Parathyroid adenoma (tissue), 2 donors: ENCODE measurements at regions not wholly inside any gene's neighbourhood (a gene's known extent, or its start where the extent isn't known, plus 50 kb on each side); places are given as distances from the start of the nearest gene placed in this dataset.

Source experiments
- H2AFZ ChIP-seq: fragments of 300-600 bp; sonication (generic); one replicate; pipeline ENCODE4 v1.7.0; 2017; ENCODE audit warnings: antibody characterized with exemption, mild to moderate bottlenecking
- H3K27ac ChIP-seq: fragments of 300-600 bp; sonication (generic); one replicate; pipeline ENCODE4 v1.7.0; 2017
- H3K27me3 ChIP-seq: fragments of 300-600 bp; sonication (generic); one replicate; pipeline ENCODE4 v1.7.0; 2017; ENCODE audit warnings: low read length; ENCODE audit not compliant: control insufficient read depth, insufficient read depth
- H3K36me3 ChIP-seq: fragments of 300-600 bp; sonication (generic); one replicate; pipeline ENCODE4 v1.7.0; 2017; ENCODE audit warnings: low read length; ENCODE audit not compliant: control insufficient read depth, insufficient read depth
- H3K4me1 ChIP-seq: fragments of 300-600 bp; sonication (generic); one replicate; pipeline ENCODE4 v1.7.0; 2017; ENCODE audit warnings: control low read depth
- H3K4me2 ChIP-seq: fragments of 300-600 bp; sonication (generic); one replicate; pipeline ENCODE4 v1.7.0; 2017; ENCODE audit warnings: low read length
- H3K4me3 ChIP-seq: fragments of 300-600 bp; sonication (generic); one replicate; pipeline ENCODE4 v1.7.0; 2017; ENCODE audit warnings: low read depth, low read length
- H3K79me2 ChIP-seq: fragments of 300-600 bp; sonication (generic); one replicate; pipeline ENCODE4 v1.7.0; 2017; ENCODE audit warnings: control low read depth
- H3K9ac ChIP-seq: fragments of 300-600 bp; sonication (generic); one replicate; pipeline ENCODE4 v1.7.0; 2017; ENCODE audit warnings: mild to moderate bottlenecking
- H3K9me3 ChIP-seq: fragments of 300-600 bp; sonication (generic); one replicate; pipeline ENCODE4 v1.7.0; 2017; ENCODE audit warnings: low read length; ENCODE audit not compliant: control insufficient read depth
- TF ChIP-seq, protein P1 (sequence below): fragments of 300-600 bp; sonication (generic); IDR thresholded peaks from one replicate; pipeline ENCODE4 v1.7.0; 2017; ENCODE audit warnings: antibody characterized with exemption, mild to moderate bottlenecking
- donor health status: primary hyperparathyroidism.

DNA sequence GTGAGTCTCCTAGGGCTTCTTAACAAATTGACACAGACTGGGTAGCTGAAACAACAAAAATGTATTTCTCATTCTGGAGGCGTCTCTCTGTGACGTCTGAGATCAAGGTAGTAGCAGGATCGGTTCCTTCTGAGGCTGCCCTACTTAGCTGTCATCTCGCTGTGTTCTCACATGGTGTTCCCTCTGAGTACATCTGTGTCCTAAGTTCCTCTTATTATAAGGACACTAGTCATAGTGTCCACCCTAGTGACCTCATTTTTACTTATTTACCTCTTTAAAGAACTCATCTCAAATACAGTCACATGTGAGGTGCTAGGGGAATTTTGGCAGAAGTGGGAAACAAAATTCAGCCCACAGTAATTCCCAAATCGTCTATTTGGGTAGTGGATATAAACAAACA is 529.1 kb downstream of the NPIPA7 start:
- Histone ChIP-seq H3K79me2 (no peaks in the 10 kb centered on the region), H3K27ac (no peak overlapping the region), H2AFZ (no peak overlapping the region), H3K27me3 (no peaks in the 10 kb centered on the region), H3K4me2 (no peak overlapping the region), H3K4me3 (no peak overlapping the region), H3K36me3 (no peaks in the 10 kb centered on the region), H3K4me1 (no peaks in the 10 kb centered on the region), H3K9ac (no peak overlapping the region), H3K9me3 (no peaks in the 10 kb centered on the region)
- TF ChIP-seq, protein P1, sequence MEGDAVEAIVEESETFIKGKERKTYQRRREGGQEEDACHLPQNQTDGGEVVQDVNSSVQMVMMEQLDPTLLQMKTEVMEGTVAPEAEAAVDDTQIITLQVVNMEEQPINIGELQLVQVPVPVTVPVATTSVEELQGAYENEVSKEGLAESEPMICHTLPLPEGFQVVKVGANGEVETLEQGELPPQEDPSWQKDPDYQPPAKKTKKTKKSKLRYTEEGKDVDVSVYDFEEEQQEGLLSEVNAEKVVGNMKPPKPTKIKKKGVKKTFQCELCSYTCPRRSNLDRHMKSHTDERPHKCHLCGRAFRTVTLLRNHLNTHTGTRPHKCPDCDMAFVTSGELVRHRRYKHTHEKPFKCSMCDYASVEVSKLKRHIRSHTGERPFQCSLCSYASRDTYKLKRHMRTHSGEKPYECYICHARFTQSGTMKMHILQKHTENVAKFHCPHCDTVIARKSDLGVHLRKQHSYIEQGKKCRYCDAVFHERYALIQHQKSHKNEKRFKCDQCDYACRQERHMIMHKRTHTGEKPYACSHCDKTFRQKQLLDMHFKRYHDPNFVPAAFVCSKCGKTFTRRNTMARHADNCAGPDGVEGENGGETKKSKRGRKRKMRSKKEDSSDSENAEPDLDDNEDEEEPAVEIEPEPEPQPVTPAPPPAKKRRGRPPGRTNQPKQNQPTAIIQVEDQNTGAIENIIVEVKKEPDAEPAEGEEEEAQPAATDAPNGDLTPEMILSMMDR: no peak

DNA sequence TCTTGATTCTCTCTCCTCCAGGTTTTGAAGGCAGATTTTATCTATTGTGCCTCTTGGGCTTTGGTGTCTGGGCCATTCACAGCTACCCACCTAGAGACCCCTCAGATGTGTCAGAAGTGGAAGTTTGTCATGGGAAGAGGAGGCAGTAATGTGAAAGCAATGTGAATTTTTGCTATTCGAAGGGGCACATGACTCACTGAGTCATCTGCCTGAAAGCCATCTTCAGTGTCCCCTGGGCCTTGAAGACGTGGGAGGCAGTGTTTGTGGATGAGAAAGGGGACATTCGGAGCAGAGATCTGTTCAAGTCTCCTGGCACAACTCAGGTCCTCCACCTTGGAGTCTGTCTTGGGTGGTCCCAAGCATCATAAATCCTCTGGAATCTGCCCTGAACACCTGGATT is 530.2 kb downstream of the NPIPA7 start:
- TF ChIP-seq, protein P1: no peak
- Histone ChIP-seq H3K4me2 (no peak overlapping the region), H3K27ac (no peak overlapping the region), H3K4me3 (no peak overlapping the region), H3K27me3 (no peaks in the 10 kb centered on the region), H3K79me2 (no peaks in the 10 kb centered on the region), H3K4me1 (no peaks in the 10 kb centered on the region), H3K9me3 (no peaks in the 10 kb centered on the region), H2AFZ (no peak overlapping the region), H3K9ac (no peak overlapping the region), H3K36me3 (no peaks in the 10 kb centered on the region)

DNA sequence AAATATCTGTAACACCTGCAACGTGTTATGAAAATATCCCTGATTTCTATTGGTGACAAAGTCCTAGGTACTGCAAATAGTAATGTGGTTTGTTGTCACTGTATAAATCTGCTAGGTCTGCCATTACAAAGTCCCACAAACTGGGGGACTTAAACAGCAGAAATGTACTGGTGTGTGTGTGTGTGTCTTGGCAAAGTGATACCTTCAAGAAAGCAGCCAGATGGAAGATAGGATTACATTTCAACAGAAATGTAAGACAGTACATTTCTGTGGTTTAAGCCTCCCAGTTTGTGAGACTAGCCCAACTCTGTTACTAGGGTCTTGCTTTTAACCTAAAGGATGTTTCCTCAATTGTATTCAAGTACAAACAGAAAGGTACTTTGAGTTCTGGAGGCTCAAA is 531.7 kb downstream of the NPIPA7 start:
- H2AFZ ChIP-seq: no peak overlapping the region
- H3K9ac ChIP-seq: no peak overlapping the region
- no peaks in the 10 kb centered on the region for H3K9me3 ChIP-seq
- no peaks in the 10 kb centered on the region for H3K27me3 ChIP-seq
- no peak overlapping the region for H3K4me2 ChIP-seq
- no peaks in the 10 kb centered on the region for H3K4me1 ChIP-seq
- no peak overlapping the region for H3K27ac ChIP-seq
- TF ChIP-seq, protein P1: no peak
- H3K4me3 ChIP-seq: no peak overlapping the region
- H3K36me3 ChIP-seq: no peaks in the 10 kb centered on the region
- H3K79me2 ChIP-seq: no peaks in the 10 kb centered on the region

DNA sequence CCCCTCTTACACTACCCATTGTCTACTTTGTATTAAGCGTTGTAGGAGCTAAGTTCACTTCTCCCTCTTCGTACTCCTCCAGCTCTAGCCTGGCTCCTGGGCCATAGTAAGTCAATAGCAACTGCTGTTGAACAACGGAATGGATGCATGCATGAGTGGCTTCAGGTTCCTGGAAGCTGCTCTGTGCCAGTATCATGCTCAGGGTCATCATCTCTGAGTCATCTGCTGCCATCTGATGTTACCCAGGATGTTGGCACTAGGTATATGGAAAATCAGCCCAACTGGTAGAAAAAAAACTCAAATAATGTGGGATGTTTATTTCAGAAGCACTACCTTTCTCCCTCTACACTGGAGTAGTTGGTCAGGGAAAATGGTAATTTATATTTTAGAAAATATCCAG is 536.8 kb downstream of the NPIPA7 start:
- H3K4me2 ChIP-seq: no peak overlapping the region
- H3K9ac ChIP-seq: no peak overlapping the region
- no peaks in the 10 kb centered on the region for H3K79me2 ChIP-seq
- no peak overlapping the region for H3K4me3 ChIP-seq
- H3K36me3 ChIP-seq: no peaks in the 10 kb centered on the region
- H2AFZ ChIP-seq: no peak overlapping the region
- no peak overlapping the region for H3K27ac ChIP-seq
- TF ChIP-seq, protein P1: no peak
- no peaks in the 10 kb centered on the region for H3K27me3 ChIP-seq
- H3K9me3 ChIP-seq: no peaks in the 10 kb centered on the region
- H3K4me1 ChIP-seq: no peaks in the 10 kb centered on the region

DNA sequence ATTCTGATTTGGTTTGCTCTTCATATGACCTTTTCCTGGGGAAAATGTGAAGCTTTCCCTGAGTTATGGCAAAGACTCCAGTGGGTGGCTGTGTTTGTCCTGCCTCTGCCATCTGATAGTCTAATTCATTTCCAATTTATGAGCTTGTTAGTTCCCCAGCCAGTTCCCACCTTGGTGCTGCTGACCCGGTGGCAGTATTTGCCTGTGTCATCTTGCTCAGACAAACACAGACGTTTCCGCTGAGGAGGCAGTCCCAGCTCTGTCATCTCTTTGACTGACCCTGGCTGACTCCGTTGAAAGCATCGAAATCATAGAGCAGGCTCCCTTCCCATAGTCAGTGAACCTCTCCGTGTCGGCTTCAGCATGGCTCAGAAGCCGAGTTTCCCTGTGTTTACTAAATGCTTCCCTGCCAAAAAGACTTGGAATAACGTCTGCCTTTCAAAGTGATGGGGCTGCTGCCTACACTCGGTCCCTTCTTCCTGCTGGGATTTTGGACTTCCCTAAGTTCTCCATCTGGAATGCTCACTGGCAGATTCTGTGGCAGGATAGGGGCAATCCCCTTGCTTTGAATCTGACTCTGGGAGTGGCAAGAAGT is 538.3 kb downstream of the NPIPA7 start:
- H3K27me3 ChIP-seq: no peaks in the 10 kb centered on the region
- no peak overlapping the region for H3K9ac ChIP-seq
- no peak overlapping the region for H3K4me2 ChIP-seq
- H3K27ac ChIP-seq: no peak overlapping the region
- H3K4me1 ChIP-seq: no peaks in the 10 kb centered on the region
- no peak overlapping the region for H2AFZ ChIP-seq
- no peaks in the 10 kb centered on the region for H3K36me3 ChIP-seq
- TF ChIP-seq, protein P1: no peak
- H3K79me2 ChIP-seq: no peaks in the 10 kb centered on the region
- no peak overlapping the region for H3K4me3 ChIP-seq
- no peaks in the 10 kb centered on the region for H3K9me3 ChIP-seq
